ENCODE measurements at regions not wholly inside any gene's neighbourhood (a gene's known extent, or its start where the extent isn't known, plus 50 kb on each side); places are given as distances from the start of the nearest gene placed in this dataset.
"Not testable (repeated sequence)": the region's sequence is repeated elsewhere in the genome, so short reads cannot be mapped to it uniquely, and the experiment has no call there.

DNA sequence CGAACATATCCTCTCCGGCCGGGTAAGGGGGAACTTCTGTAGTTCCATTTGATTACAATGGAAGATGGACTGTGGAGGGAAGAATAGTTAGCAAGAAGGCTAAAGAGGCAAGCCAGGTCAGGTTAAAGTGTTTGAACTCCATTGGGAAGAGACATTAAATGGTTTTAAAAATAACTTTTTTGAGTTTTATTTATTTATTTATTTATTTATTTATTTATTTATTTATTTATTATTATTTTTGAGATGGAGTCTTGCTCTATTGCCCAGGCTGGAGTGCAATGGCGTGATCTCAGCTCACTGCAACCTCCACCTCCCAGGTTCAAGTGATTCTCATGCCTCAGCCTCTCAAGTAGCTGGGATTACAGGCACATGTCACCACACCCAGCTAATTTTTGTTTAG, 441.9 kb downstream of the TOX3 start:
- H3K9me3 Mint-ChIP-seq: peaks cover 17% of the 10 kb centered on the region
- H3K27ac Mint-ChIP-seq; H3K4me3 Mint-ChIP-seq (ENCODE audit: low read depth); H3K36me3 Mint-ChIP-seq (ENCODE audit: low read depth); DNase-seq (ENCODE audit: low spot score); intact Hi-C loops (cut with micrococcal nuclease); H3K27me3 Mint-ChIP-seq (ENCODE audit: low read depth); H3K4me1 Mint-ChIP-seq (ENCODE audit: low read depth): not testable (repeated sequence)

DNA sequence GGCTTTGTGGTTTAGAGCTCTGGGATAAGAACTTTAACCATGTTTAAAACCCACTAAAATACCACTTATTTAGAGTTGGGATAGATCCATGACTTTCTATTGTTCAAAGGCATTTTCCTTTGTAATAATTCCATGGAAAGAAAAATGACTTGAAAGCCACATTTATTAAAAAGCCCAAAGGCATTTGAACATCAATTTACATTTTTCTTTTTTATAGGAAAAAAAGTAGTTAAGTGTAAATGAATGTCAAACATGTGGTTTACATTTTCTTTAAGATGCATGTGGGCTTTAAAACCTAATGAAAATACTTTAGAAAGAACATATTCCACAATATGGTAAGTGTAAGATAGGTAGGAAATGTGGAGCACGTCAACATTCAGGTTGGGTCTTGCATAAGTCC, 443.2 kb downstream of the TOX3 start:
- H3K4me3 Mint-ChIP-seq (ENCODE audit: low read depth): no peak overlapping the region
- intact Hi-C loops (cut with micrococcal nuclease): no loop called here
- peaks cover 17% of the 10 kb centered on the region for H3K9me3 Mint-ChIP-seq
- H3K4me1 Mint-ChIP-seq (ENCODE audit: low read depth): no peaks in the 10 kb centered on the region
- H3K27ac Mint-ChIP-seq: no peak overlapping the region
- no peak for DNase-seq (ENCODE audit: low spot score)
- no peaks in the 10 kb centered on the region for H3K36me3 Mint-ChIP-seq (ENCODE audit: low read depth)
- no peaks in the 10 kb centered on the region for H3K27me3 Mint-ChIP-seq (ENCODE audit: low read depth)

DNA sequence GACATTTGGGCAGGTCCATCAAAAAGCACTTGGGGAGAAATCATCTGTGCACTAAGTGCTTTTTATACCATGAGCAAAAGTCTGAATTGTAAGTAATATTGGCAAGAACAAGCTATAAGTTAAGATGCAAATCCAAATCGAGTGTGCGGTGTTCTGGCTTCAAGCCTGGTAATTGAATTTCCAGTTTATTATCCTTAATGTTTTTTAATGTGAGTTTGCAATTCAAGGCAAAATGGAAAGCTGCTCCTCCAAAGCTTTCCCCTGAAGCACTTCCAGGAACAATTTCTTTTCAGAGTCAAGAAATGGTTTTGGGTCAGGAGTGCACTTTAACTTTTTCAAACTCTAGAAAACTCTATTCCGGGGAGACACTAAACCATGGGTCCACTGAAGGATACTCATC, 445.7 kb downstream of the TOX3 start:
- Mint-ChIP-seq H3K36me3 (ENCODE audit: low read depth) (no peaks in the 10 kb centered on the region), H3K27ac (no peak overlapping the region), H3K4me3 (ENCODE audit: low read depth) (no peak overlapping the region), H3K27me3 (ENCODE audit: low read depth) (no peaks in the 10 kb centered on the region), H3K4me1 (ENCODE audit: low read depth) (no peaks in the 10 kb centered on the region), H3K9me3 (peaks cover 20% of the 10 kb centered on the region)
- no peak for DNase-seq (ENCODE audit: low spot score)
- intact Hi-C loops (cut with micrococcal nuclease): no loop called here

DNA sequence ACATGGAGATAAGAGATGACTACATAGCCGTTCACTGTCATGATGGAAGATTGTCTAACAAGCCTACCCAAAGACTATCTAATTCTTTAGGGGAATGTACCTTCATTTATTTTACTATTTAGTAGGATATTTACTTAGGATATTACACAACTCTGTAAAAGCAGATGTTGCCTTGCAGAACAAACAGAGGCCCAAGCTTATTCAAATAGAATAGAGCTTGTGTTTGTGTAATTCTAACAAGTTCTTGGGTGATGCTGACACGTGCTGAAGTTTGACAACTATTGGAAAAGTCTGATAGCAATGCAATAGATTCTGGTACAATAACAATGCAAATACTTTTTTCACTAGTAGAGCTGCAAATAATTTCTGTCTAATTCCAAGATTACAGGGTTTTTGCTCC, 447.6 kb downstream of the TOX3 start:
- H3K4me1 Mint-ChIP-seq (ENCODE audit: low read depth): no peaks in the 10 kb centered on the region
- no peaks in the 10 kb centered on the region for H3K27me3 Mint-ChIP-seq (ENCODE audit: low read depth)
- H3K36me3 Mint-ChIP-seq (ENCODE audit: low read depth): no peaks in the 10 kb centered on the region
- peaks cover 23% of the 10 kb centered on the region for H3K9me3 Mint-ChIP-seq
- no peak for DNase-seq (ENCODE audit: low spot score)
- intact Hi-C loops (cut with micrococcal nuclease): no loop called here
- no peak overlapping the region for H3K27ac Mint-ChIP-seq
- H3K4me3 Mint-ChIP-seq (ENCODE audit: low read depth): no peak overlapping the region

DNA sequence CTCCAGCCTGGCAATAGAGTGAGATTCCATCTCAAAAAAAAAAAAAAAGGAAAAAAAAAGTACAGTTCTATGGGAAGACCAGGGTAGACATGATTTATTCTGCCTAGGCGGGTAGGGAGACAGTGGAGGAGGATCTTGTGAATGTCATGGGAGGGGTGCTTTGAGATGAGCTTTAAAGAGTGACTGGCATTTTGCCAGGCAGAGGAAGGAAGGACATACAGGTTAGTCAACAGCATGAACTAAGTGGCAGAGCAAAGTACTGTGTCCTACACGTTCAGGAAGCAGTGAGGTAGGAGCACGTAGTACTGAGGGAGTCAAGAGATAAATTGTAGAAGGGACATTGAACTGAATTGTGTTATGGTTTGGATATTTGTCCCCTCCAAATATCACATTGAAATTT, 451.5 kb downstream of the TOX3 start:
- no peak overlapping the region for H3K27ac Mint-ChIP-seq
- H3K9me3 Mint-ChIP-seq: peaks cover 21% of the 10 kb centered on the region
- H3K4me3 Mint-ChIP-seq (ENCODE audit: low read depth): no peak overlapping the region
- no peaks in the 10 kb centered on the region for H3K4me1 Mint-ChIP-seq (ENCODE audit: low read depth)
- no peaks in the 10 kb centered on the region for H3K36me3 Mint-ChIP-seq (ENCODE audit: low read depth)
- H3K27me3 Mint-ChIP-seq (ENCODE audit: low read depth): no peaks in the 10 kb centered on the region
- no peak for DNase-seq (ENCODE audit: low spot score)
- intact Hi-C loops (cut with micrococcal nuclease): no loop called here

DNA sequence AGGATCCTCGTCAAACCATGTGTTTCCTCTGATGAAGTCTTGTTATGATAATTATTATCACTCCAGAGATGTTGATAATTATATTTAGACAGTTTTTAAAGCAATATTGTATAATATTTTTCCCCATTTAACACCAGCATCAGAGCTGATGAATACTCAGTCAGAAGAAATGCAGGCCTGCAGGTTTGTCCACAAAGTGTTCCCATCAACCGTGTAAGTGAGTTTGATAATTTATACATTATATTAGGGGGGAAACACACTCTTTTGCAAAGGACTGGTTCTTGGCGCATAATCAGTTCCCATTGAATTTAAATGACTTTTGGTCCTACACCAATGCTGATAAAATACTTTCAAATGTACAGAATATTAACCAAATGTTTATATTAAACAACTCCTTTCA, 454.8 kb downstream of the TOX3 start:
- Mint-ChIP-seq H3K9me3 (peaks cover 28% of the 10 kb centered on the region), H3K4me3 (ENCODE audit: low read depth) (no peak overlapping the region), H3K27me3 (ENCODE audit: low read depth) (no peaks in the 10 kb centered on the region), H3K36me3 (ENCODE audit: low read depth) (no peaks in the 10 kb centered on the region), H3K4me1 (ENCODE audit: low read depth) (no peaks in the 10 kb centered on the region), H3K27ac (no peak overlapping the region)
- intact Hi-C loops (cut with micrococcal nuclease): no loop called here
- no peak for DNase-seq (ENCODE audit: low spot score)

DNA sequence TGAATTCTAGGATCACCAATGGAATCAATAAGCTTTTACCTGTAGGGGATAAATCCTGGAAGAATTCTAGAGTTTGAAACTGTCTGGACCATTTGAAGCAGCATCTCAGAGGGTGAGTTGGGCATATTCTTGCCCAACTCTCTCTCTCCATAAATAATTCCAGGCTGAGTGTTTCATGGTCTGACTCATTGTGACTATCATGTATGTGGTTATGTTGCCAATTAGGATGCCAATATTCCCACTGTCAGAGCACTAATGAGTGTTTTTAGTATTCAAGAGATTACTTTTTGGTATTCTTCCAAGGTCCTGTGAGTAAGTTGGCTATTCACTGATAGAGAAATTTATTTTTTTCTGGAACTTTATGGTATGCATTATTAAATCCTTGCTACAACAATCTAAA, 456.9 kb downstream of the TOX3 start:
- Mint-ChIP-seq H3K4me1 (ENCODE audit: low read depth) (no peaks in the 10 kb centered on the region), H3K36me3 (ENCODE audit: low read depth) (no peaks in the 10 kb centered on the region), H3K9me3 (peaks cover 24% of the 10 kb centered on the region), H3K4me3 (ENCODE audit: low read depth) (no peak overlapping the region), H3K27ac (no peak overlapping the region), H3K27me3 (ENCODE audit: low read depth) (no peaks in the 10 kb centered on the region)
- no peak for DNase-seq (ENCODE audit: low spot score)
- intact Hi-C loops (cut with micrococcal nuclease): no loop called here

DNA sequence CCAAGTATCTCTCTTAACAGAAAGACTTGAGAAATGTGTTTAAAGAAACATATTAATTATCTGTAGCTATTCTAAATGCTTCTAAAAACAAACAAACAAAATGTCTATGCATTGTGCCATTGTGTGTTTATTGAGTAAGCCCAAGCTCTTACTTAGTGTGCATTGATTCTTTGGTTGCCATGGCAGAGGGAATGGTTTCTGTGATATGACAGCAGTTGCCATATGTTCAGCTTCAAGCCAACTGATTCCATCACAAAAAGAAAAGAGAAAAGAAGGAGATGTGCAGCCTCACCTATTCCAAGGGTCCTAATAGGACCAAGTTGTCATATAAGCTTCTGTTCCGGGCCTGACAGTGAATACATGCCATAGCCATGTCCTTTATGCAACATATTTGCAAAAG, 457.5 kb downstream of the TOX3 start:
- no peaks in the 10 kb centered on the region for H3K4me1 Mint-ChIP-seq (ENCODE audit: low read depth)
- DNase-seq (ENCODE audit: low spot score): no peak
- H3K9me3 Mint-ChIP-seq: peaks cover 24% of the 10 kb centered on the region
- intact Hi-C loops (cut with micrococcal nuclease): no loop called here
- H3K27me3 Mint-ChIP-seq (ENCODE audit: low read depth): no peaks in the 10 kb centered on the region
- H3K36me3 Mint-ChIP-seq (ENCODE audit: low read depth): no peaks in the 10 kb centered on the region
- no peak overlapping the region for H3K4me3 Mint-ChIP-seq (ENCODE audit: low read depth)
- H3K27ac Mint-ChIP-seq: no peak overlapping the region

DNA sequence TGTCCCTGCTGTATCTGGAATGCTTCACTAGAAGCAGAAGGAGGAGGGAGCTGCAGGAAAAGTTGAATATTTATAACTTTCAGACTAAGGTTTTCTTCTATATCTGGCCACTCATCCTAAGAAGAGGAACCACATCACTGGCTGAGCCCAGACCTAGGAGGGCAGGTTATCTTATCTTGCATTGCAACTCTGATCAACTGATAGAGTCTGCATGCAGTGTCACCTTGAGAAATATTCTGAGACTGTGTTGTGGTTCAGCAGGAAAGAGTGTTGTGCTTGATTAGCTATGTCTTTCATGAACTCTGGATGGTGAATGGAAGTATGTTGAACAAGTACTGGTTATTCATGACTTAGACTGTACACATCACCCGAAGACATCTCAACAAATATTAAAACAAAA, 460.0 kb downstream of the TOX3 start:
- H3K4me3 Mint-ChIP-seq (ENCODE audit: low read depth): no peak overlapping the region
- H3K27me3 Mint-ChIP-seq (ENCODE audit: low read depth): no peaks in the 10 kb centered on the region
- H3K4me1 Mint-ChIP-seq (ENCODE audit: low read depth): no peaks in the 10 kb centered on the region
- H3K27ac Mint-ChIP-seq: no peak overlapping the region
- peaks cover 27% of the 10 kb centered on the region for H3K9me3 Mint-ChIP-seq
- intact Hi-C loops (cut with micrococcal nuclease): no loop called here
- DNase-seq (ENCODE audit: low spot score): no peak
- H3K36me3 Mint-ChIP-seq (ENCODE audit: low read depth): no peaks in the 10 kb centered on the region

DNA sequence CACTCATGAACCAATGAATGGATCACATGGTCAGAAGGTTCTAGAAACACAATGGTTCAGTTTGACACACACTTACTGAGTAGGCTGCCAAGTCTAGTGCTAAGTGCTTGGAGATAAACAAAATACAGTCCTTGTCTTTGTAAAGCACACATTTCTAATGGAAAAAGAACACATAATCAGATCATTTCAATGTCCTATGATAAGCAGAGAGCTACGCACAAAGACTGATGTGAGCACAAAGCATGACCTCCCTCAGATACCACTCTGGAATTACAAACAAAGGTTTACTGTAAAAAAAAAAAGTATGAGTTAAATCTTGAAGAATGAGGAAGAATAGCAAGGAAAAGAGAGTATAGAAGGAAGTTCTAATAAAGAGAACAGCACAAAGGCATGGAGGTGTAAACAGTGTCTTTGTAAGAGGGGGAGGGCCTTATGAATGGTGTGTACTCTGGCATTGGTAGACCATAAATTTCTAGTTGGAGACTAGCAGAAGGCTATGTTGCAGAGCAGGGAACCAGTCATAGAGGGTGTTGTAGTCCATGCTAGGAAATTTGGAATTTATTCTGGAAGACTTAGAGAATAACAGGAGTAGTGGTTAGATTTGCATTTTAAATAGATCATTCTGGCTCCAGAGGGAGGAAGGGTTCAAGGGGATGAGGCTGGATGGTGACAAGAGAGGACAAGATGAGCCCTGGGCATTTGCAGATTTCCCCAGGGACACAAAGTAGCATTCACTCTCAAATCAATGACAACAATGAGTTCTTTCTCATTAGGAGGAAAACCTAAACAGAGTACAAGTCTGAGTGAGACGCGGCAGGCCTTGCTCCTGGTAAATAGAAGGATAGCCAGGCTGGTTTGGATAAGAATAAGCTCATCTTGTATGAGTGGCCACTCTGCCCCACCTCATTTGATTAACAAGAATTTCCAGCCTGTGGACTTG, 468.0 kb downstream of the TOX3 start:
- Mint-ChIP-seq H3K9me3 (peaks cover 25% of the 10 kb centered on the region), H3K36me3 (ENCODE audit: low read depth) (no peaks in the 10 kb centered on the region), H3K4me3 (ENCODE audit: low read depth) (no peak overlapping the region), H3K27ac (no peak overlapping the region), H3K4me1 (ENCODE audit: low read depth) (no peaks in the 10 kb centered on the region), H3K27me3 (ENCODE audit: low read depth) (no peaks in the 10 kb centered on the region)
- intact Hi-C loops (cut with micrococcal nuclease): no loop called here
- no peak for DNase-seq (ENCODE audit: low spot score)

DNA sequence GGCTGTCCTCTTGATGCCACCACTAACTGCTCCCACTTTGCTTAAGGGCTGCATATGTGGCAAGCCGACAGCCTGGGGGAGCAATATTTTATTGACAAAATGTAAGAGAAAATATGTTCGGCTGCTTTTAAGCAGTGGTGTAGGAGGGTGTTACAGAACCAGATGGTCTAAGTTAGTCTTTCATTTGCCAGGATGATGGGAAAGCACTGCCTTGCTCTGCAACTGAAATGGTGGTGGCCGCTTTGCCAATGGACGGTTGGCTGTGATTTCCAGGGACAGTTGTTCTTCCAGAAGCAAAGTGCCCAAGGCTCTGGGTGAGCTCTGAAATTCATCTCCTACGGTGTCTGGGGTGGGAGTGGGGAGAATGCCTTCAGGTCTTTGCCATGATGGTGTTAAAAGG, 469.3 kb downstream of the TOX3 start:
- H3K27ac Mint-ChIP-seq: no peak overlapping the region
- no peaks in the 10 kb centered on the region for H3K36me3 Mint-ChIP-seq (ENCODE audit: low read depth)
- no peak for DNase-seq (ENCODE audit: low spot score)
- no peaks in the 10 kb centered on the region for H3K4me1 Mint-ChIP-seq (ENCODE audit: low read depth)
- peaks cover 18% of the 10 kb centered on the region for H3K9me3 Mint-ChIP-seq
- H3K27me3 Mint-ChIP-seq (ENCODE audit: low read depth): no peaks in the 10 kb centered on the region
- intact Hi-C loops (cut with micrococcal nuclease): no loop called here
- no peak overlapping the region for H3K4me3 Mint-ChIP-seq (ENCODE audit: low read depth)

DNA sequence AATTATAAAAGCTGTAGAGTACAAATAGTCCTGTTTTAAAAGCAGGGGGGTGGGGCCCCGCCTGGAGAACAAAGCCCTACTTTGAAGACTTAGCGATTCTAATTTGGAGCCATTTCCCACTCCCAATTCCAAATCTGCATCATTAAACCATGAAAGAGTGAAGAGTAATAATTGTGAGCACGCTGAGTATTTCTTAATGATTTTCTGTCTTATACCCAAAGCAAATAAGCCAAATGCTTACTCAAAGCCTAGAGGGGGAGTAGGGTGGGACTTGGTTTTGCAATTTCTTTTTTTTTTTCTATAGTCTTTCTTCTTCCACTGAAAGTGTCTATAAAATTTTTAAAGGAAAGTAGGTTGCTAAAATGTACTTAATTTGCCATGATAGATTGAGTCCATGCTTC, 470.1 kb downstream of the TOX3 start:
- Mint-ChIP-seq H3K27ac (no peak overlapping the region), H3K36me3 (ENCODE audit: low read depth) (no peaks in the 10 kb centered on the region), H3K9me3 (peaks cover 18% of the 10 kb centered on the region), H3K4me3 (ENCODE audit: low read depth) (no peak overlapping the region), H3K4me1 (ENCODE audit: low read depth) (no peaks in the 10 kb centered on the region), H3K27me3 (ENCODE audit: low read depth) (no peaks in the 10 kb centered on the region)
- intact Hi-C loops (cut with micrococcal nuclease): no loop called here
- DNase-seq (ENCODE audit: low spot score): no peak

DNA sequence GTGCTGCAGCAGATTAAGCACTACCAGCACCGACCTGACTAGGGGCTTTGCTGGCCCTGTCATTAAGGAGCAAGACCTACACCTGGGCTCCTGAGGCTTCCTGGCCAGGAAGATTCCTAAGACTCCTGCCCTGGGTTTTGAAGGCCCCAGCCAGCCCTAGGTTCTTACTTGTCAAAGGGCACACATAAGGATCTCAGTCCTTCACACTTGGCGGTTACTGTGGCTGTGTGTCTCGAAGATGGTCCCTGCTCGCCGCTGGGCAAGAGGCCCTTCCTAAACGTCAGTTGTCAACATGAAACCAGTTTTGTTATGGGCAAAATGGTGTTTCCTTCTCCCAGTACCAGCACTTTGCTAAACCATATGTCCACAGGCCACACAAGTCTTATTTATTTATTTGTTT, 470.6 kb downstream of the TOX3 start:
- Mint-ChIP-seq H3K4me1 (ENCODE audit: low read depth) (no peaks in the 10 kb centered on the region), H3K36me3 (ENCODE audit: low read depth) (no peaks in the 10 kb centered on the region), H3K27me3 (ENCODE audit: low read depth) (no peaks in the 10 kb centered on the region), H3K27ac (no peak overlapping the region), H3K4me3 (ENCODE audit: low read depth) (no peak overlapping the region), H3K9me3 (peaks cover 18% of the 10 kb centered on the region)
- intact Hi-C loops (cut with micrococcal nuclease): no loop called here
- DNase-seq (ENCODE audit: low spot score): no peak

DNA sequence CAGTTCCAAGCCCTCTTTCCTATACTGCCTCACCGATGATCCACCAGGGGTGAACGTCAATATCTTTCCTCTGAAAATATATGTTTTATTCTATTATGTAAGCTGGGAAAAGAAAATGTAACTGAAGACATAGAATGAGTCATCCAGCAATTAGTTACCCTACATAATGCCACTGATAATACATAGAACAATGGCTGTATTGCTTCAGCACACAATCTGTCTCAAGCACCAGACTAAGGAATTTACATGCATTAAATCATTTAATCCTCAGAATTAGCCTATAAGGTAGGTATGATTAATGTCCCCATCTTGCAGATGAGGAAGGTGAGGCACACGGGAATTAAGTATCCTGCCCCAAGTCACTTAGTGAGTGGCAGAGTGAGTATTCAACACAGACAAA, 472.8 kb downstream of the TOX3 start:
- no peak overlapping the region for H3K27ac Mint-ChIP-seq
- H3K4me3 Mint-ChIP-seq (ENCODE audit: low read depth): no peak overlapping the region
- peaks cover 18% of the 10 kb centered on the region for H3K9me3 Mint-ChIP-seq
- intact Hi-C loops (cut with micrococcal nuclease): no loop called here
- H3K36me3 Mint-ChIP-seq (ENCODE audit: low read depth): no peaks in the 10 kb centered on the region
- H3K4me1 Mint-ChIP-seq (ENCODE audit: low read depth): no peaks in the 10 kb centered on the region
- no peak for DNase-seq (ENCODE audit: low spot score)
- H3K27me3 Mint-ChIP-seq (ENCODE audit: low read depth): no peaks in the 10 kb centered on the region
